Uterus (tissue), 3 donors: ENCODE measurements at regions not wholly inside any gene's neighbourhood (a gene's known extent, or its start where the extent isn't known, plus 50 kb on each side); places are given as distances from the start of the nearest gene placed in this dataset.

ENCODE experiments used
- DNase-seq, 2 donors: peaks; one replicate each; pipeline ENCODE4 v3.0.0-alpha.2; 2019 to 2020
- H3K27ac ChIP-seq, 2 donors: fragments of 200-600 bp; sonication (generic); 1 replicate in 1 of 2; 2 replicates in 1 of 2; pipeline ENCODE4 v1.5.1; 2016 to 2018
- H3K27me3 ChIP-seq, 2 donors: fragments of 200-600 bp; sonication (generic); one replicate each; pipeline ENCODE4 v1.5.1; 2018 to 2019; ENCODE audit warnings: control low read depth in 1 of 2
- H3K36me3 ChIP-seq, 2 donors: fragments of 200-600 bp; sonication (generic); one replicate each; pipeline ENCODE4 v1.5.1; 2019; ENCODE audit warnings: control low read depth in 1 of 2
- H3K4me1 ChIP-seq, 2 donors: fragments of 200-600 bp; sonication (generic); one replicate each; pipeline ENCODE4 v1.5.1; 2018 to 2019; ENCODE audit warnings: control low read depth in 1 of 2
- H3K4me3 ChIP-seq, 2 donors: fragments of 200-600 bp; sonication (generic); 1 replicate in 1 of 2; 2 replicates in 1 of 2; pipeline ENCODE4 v1.5.1; 2018 to 2019; ENCODE audit warnings: mild to moderate bottlenecking in 1 of 2
- H3K9me3 ChIP-seq, 2 donors: fragments of 200-600 bp; sonication (generic); one replicate each; pipeline ENCODE4 v1.5.1; 2019; ENCODE audit warnings: control low read depth in 1 of 2
- CTCF ChIP-seq, 4 experiments: fragments of 200-600 bp in 2 of 4; fragments of 450-650 bp in 2 of 4; sonication (generic) in 2 of 4; IDR thresholded peaks; one replicate each; pipeline ENCODE4 v1.5.1; 2016 to 2019; ENCODE audit warnings: antibody characterized with exemption in 4 of 4, mild to moderate bottlenecking in 2 of 4, moderate library complexity in 1 of 4
- POLR2A ChIP-seq, 2 donors: fragments of 450-650 bp; IDR thresholded peaks; one replicate each; pipeline ENCODE4 v1.6.1; 2016; ENCODE audit warnings: antibody characterized with exemption in 2 of 2, mild to moderate bottlenecking in 1 of 2, moderate library complexity in 1 of 2
- intact Hi-C: fragments of 100-400 bp; cut with DNase I; formaldehyde crosslinking; loops from one replicate; pipeline ENCODE4 v1.15.1; 2023; ENCODE audit warnings: low total_unique reads
- donor health status: DM: yes; HTN: yes; CAD: no.

- Histone ChIP-seq H3K4me1 (no peaks in the 10 kb centered on the region), H3K27me3 (no peaks in the 10 kb centered on the region), H3K9me3 (no peaks in the 10 kb centered on the region), H3K27ac (no peak overlapping the region), H3K36me3 (no peaks in the 10 kb centered on the region), H3K4me3 (no peak overlapping the region)
- DNase-seq: no peak
- no peak for TF ChIP-seq POLR2A (IDR thresholded peaks at IDR 0.05)
- intact Hi-C loops: no loop called here
Measured at GRCh38 chr6:114449659-114450058, 106.8 kb upstream of the HS3ST5 start.

- Histone ChIP-seq H3K9me3 (no peaks in the 10 kb centered on the region), H3K4me3 (no peak overlapping the region), H3K4me1 (no peaks in the 10 kb centered on the region), H3K27me3 (no peaks in the 10 kb centered on the region), H3K27ac (no peak overlapping the region), H3K36me3 (no peaks in the 10 kb centered on the region)
- TF ChIP-seq POLR2A (IDR thresholded peaks at IDR 0.05) (no peak), CTCF (IDR thresholded peaks at IDR 0.05) (no peak)
- no peak for DNase-seq
- intact Hi-C loops: no loop called here
Measured at GRCh38 chr6:114446342-114446741, 103.5 kb upstream of the HS3ST5 start.

GRCh38 chr6:114445846-114446245 is 103.0 kb upstream of the HS3ST5 start:
- DNase-seq: no peak
- no peaks in the 10 kb centered on the region for H3K36me3 ChIP-seq
- H3K4me1 ChIP-seq: no peaks in the 10 kb centered on the region
- no peak overlapping the region for H3K27ac ChIP-seq
- intact Hi-C loops: no loop called here
- H3K27me3 ChIP-seq: no peaks in the 10 kb centered on the region
- no peaks in the 10 kb centered on the region for H3K9me3 ChIP-seq
- no peak overlapping the region for H3K4me3 ChIP-seq
- TF ChIP-seq POLR2A (IDR thresholded peaks at IDR 0.05) (no peak), CTCF (IDR thresholded peaks at IDR 0.05) (no peak)

GRCh38 chr6:114439411-114439810 is 96.6 kb upstream of the HS3ST5 start:
- DNase-seq: no peak

GRCh38 chr6:114437235-114437634 is 94.4 kb upstream of the HS3ST5 start:
- TF ChIP-seq CTCF (IDR thresholded peaks at IDR 0.05) (no peak), POLR2A (IDR thresholded peaks at IDR 0.05) (no peak)
- Histone ChIP-seq H3K4me1 (no peaks in the 10 kb centered on the region), H3K27me3 (no peaks in the 10 kb centered on the region), H3K9me3 (no peaks in the 10 kb centered on the region), H3K36me3 (no peaks in the 10 kb centered on the region), H3K4me3 (no peak overlapping the region), H3K27ac (no peak overlapping the region)
- DNase-seq: no peak
- intact Hi-C loops: no loop called here

More at GRCh38 chr6:114439411-114439810, 96.6 kb upstream of the HS3ST5 start:
- Histone ChIP-seq H3K4me3 (no peak overlapping the region), H3K4me1 (no peaks in the 10 kb centered on the region), H3K27ac (no peak overlapping the region), H3K27me3 (no peaks in the 10 kb centered on the region), H3K9me3 (no peaks in the 10 kb centered on the region), H3K36me3 (no peaks in the 10 kb centered on the region)
- no peak for TF ChIP-seq POLR2A (IDR thresholded peaks at IDR 0.05)
- no peak for TF ChIP-seq CTCF (IDR thresholded peaks at IDR 0.05)
- intact Hi-C loops: no loop called here

- H3K9me3 ChIP-seq: no peaks in the 10 kb centered on the region
- no peak overlapping the region for H3K4me3 ChIP-seq
- no peaks in the 10 kb centered on the region for H3K36me3 ChIP-seq
- TF ChIP-seq POLR2A (IDR thresholded peaks at IDR 0.05) (no peak), CTCF (IDR thresholded peaks at IDR 0.05) (no peak)
- no peaks in the 10 kb centered on the region for H3K4me1 ChIP-seq
- DNase-seq: no peak
- no peaks in the 10 kb centered on the region for H3K27me3 ChIP-seq
- H3K27ac ChIP-seq: no peak overlapping the region
- intact Hi-C loops: no loop called here
Measured at GRCh38 chr6:114436691-114437090, 93.9 kb upstream of the HS3ST5 start.
